NT2/D1 (cell line): ENCODE measurements at regions not wholly inside any gene's neighbourhood (a gene's known extent, or its start where the extent isn't known, plus 50 kb on each side); places are given as distances from the start of the nearest gene placed in this dataset.

Experiments used
- DNase-seq: peaks from one replicate; pipeline ENCODE4 v3.0.0-alpha.2; 2011; ENCODE audit warnings: low read depth, low spot score
- H3K27me3 ChIP-seq: 2 replicates; pipeline ENCODE4 v1.6.0; 2011; ENCODE audit warnings: mild to moderate bottlenecking; ENCODE audit not compliant: insufficient read length, insufficient read depth
- H3K36me3 ChIP-seq: 2 replicates; pipeline ENCODE4 v1.6.1; 2011; ENCODE audit warnings: mild to moderate bottlenecking, low read length, mixed read lengths; ENCODE audit not compliant: insufficient read depth, insufficient read length
- H3K4me1 ChIP-seq: 2 replicates; pipeline ENCODE4 v1.5.1; 2011; ENCODE audit not compliant: insufficient read depth, insufficient read length
- H3K4me3 ChIP-seq: 2 replicates; pipeline ENCODE4 v1.5.1; 2011; ENCODE audit warnings: low read depth; ENCODE audit not compliant: insufficient read length
- H3K9ac ChIP-seq: 2 replicates; pipeline ENCODE4 v1.6.0; 2011; ENCODE audit warnings: low read depth; ENCODE audit not compliant: insufficient read length
- H3K9me3 ChIP-seq: 2 replicates; pipeline ENCODE4 v1.5.1; 2011; ENCODE audit warnings: mild to moderate bottlenecking, low read length; ENCODE audit not compliant: insufficient read depth
- SUZ12 ChIP-seq: IDR thresholded peaks from 2 replicates; pipeline ENCODE4 v1.6.1; 2011; ENCODE audit not compliant: insufficient read length, insufficient read depth; ENCODE audit errors: extremely low read depth
- YY1 ChIP-seq: IDR thresholded peaks from 2 replicates; pipeline ENCODE4 v1.6.1; 2011; ENCODE audit not compliant: insufficient read length, insufficient read depth
- ZNF274 ChIP-seq: IDR thresholded peaks from 2 replicates; pipeline ENCODE4 v1.6.1; 2011; ENCODE audit warnings: mild to moderate bottlenecking, low read depth, low read length

- TF ChIP-seq ZNF274 (no peak), YY1 (no peak), SUZ12 (no peak)
- Histone ChIP-seq H3K4me1 (no peaks in the 10 kb centered on the region), H3K36me3 (no peaks in the 10 kb centered on the region), H3K9me3 (peaks cover 21% of the 10 kb centered on the region; the same call in 1 of the 2 replicates), H3K4me3 (no peak overlapping the region), H3K27me3 (no peaks in the 10 kb centered on the region), H3K9ac (no peak overlapping the region)
- no peak for DNase-seq
These were observed 173.1 kb downstream of the NECTIN3 start for GRCh38 chr3:111244760-111245159.

DNA sequence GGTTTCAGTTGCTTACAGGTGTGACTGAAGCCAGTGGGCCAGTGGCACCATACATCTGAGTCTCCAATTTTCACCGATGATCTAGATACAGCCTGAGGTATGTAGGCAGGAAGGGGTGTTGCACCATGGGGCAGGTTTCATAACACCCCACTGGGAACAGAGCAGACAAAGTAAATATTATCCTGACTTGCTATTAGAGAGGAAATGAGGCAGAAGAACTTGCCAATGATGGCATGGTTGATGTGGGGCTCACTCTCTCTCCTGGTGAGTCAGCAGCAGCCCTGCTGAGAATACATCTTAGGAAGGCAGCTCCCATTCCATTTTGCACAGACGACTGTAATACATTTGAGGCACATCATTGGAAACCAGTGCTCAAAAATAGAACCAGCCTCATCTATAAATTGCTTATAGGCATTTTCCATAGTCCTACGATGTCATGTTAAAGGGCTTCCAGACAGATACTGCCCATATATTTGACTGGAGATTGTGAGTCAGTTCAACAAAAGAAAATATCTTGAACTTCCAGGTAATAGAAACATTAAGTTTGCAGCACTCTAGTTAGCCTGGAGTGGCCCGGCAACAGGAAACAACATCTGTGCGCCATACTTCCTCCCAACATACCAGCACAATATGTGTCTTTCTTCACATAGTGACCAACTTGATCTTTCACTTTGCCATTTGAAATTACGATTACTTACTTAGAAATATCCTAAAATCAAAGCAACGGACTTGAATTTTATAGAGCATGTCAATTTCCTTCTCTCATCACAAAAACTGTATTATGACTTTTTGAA lies 175.5 kb downstream of the NECTIN3 start:
- DNase-seq: no peak
- H3K9ac ChIP-seq: no peak overlapping the region
- H3K27me3 ChIP-seq: no peaks in the 10 kb centered on the region
- H3K4me3 ChIP-seq: no peak overlapping the region
- TF ChIP-seq YY1 (no peak), ZNF274 (no peak), SUZ12 (no peak)
- no peaks in the 10 kb centered on the region for H3K36me3 ChIP-seq
- H3K9me3 ChIP-seq: peaks cover 17% of the 10 kb centered on the region; the same call in 1 of the 2 replicates
- H3K4me1 ChIP-seq: no peaks in the 10 kb centered on the region

DNA sequence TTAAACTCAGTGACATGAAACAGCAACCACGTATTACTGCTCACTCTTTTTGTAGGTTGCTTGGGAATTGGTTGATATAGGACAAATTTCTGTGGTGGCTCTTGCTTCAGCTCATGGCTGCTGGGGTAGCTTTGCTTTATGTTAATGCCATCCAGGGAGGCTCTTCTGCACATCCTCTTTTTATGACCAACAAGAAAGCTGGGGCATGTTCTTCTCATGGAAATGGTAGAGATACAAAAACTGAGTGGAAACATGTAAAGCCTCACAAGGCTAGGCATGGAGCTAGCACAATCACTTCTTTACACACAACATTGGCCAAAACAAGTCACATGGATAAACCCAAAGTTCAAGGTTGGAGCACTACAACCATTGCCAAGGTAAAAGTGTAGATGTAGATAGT lies 176.8 kb downstream of the NECTIN3 start:
- Histone ChIP-seq H3K27me3 (no peaks in the 10 kb centered on the region), H3K9me3 (peaks cover 5% of the 10 kb centered on the region; the same call in 1 of the 2 replicates), H3K36me3 (no peaks in the 10 kb centered on the region), H3K4me1 (no peaks in the 10 kb centered on the region), H3K9ac (no peak overlapping the region), H3K4me3 (no peak overlapping the region)
- DNase-seq: no peak
- TF ChIP-seq SUZ12: no peak
- no peak for TF ChIP-seq ZNF274
- TF ChIP-seq YY1: no peak

- no peaks in the 10 kb centered on the region for H3K9me3 ChIP-seq
- no peak overlapping the region for H3K9ac ChIP-seq
- H3K27me3 ChIP-seq: no peaks in the 10 kb centered on the region
- H3K4me3 ChIP-seq: no peak overlapping the region
- H3K4me1 ChIP-seq: no peaks in the 10 kb centered on the region
- DNase-seq: no peak
- H3K36me3 ChIP-seq: no peaks in the 10 kb centered on the region
- no peak for TF ChIP-seq YY1
These were observed 177.8 kb downstream of the NECTIN3 start for GRCh38 chr3:111249421-111249820.

DNA sequence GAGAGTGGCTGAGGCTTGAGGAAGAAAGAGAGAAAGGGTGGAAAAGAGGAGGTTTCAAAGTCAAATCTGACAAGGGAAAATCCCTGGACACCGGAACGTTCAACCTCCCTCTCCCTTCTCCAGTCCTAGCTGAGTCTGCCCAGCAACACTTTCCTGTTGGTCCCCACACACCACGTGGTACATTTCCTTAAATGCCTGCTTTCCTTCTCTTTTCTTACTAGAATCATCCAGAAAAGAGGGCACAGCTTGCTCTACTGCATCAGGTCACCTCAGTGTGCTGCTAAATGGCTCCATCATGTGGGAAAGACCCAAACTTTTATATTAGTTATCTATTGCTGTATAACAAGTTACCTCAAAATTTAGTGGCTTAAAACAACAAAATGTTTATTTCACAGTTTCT lies 181.2 kb downstream of the NECTIN3 start:
- Histone ChIP-seq H3K4me1 (no peaks in the 10 kb centered on the region), H3K4me3 (no peak overlapping the region), H3K9ac (no peak overlapping the region), H3K27me3 (no peaks in the 10 kb centered on the region), H3K36me3 (no peaks in the 10 kb centered on the region), H3K9me3 (no peaks in the 10 kb centered on the region)
- TF ChIP-seq SUZ12 (no peak), YY1 (no peak), ZNF274 (no peak)
- DNase-seq: no peak

DNA sequence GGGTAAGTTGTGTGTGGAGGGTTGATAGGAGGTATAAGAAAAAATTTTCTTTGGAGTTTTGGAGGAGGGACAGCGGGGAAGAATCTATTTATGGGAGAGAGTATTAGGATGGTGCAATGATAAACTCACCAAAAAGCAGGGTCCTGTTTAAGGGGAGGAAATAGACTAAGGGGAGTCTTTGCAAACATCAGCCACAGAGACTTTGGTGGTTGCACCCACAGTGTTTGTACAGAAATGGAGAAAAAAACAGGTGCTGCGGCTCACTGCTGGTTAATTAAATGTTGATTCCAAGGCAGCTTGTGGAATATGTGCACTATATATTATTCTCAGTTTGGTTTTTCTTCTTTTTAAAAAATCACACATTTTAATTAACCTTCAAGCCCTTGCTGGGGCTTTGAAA lies 182.1 kb downstream of the NECTIN3 start:
- no peaks in the 10 kb centered on the region for H3K27me3 ChIP-seq
- no peaks in the 10 kb centered on the region for H3K36me3 ChIP-seq
- H3K4me1 ChIP-seq: no peaks in the 10 kb centered on the region
- DNase-seq: no peak
- no peaks in the 10 kb centered on the region for H3K9me3 ChIP-seq
- H3K4me3 ChIP-seq: no peak overlapping the region
- H3K9ac ChIP-seq: no peak overlapping the region
- TF ChIP-seq SUZ12: no peak
- TF ChIP-seq YY1: no peak
- TF ChIP-seq ZNF274: no peak

GRCh38 chr3:111260878-111261277 lies 189.3 kb downstream of the NECTIN3 start:
- TF ChIP-seq YY1: no peak
- no peak for TF ChIP-seq ZNF274
- TF ChIP-seq SUZ12: no peak
- H3K4me1 ChIP-seq: no peaks in the 10 kb centered on the region
- no peak overlapping the region for H3K4me3 ChIP-seq

More at GRCh38 chr3:111260878-111261277, 189.3 kb downstream of the NECTIN3 start:
- Histone ChIP-seq H3K9me3 (no peaks in the 10 kb centered on the region), H3K36me3 (no peaks in the 10 kb centered on the region), H3K27me3 (no peaks in the 10 kb centered on the region), H3K9ac (no peak overlapping the region)
- DNase-seq: no peak
